Esophagus muscularis mucosa (tissue), 4 donors: ENCODE measurements at regions not wholly inside any gene's neighbourhood (a gene's known extent, or its start where the extent isn't known, plus 50 kb on each side); places are given as distances from the start of the nearest gene placed in this dataset.

ENCODE experiments used
- CTCF ChIP-seq, 3 experiments: fragments of 200-600 bp in 2 of 3; fragments of 450-650 bp in 1 of 3; sonication (generic) in 2 of 3; IDR thresholded peaks; one replicate each; pipeline ENCODE4 v1.5.1; 2017 to 2019; ENCODE audit warnings: antibody characterized with exemption in 3 of 3, mild to moderate bottlenecking in 2 of 3, moderate library complexity in 1 of 3
- EP300 ChIP-seq: sonication (generic); formaldehyde crosslinking; IDR thresholded peaks from one replicate; pipeline ENCODE4 v1.6.1; 2017; ENCODE audit warnings: antibody characterized with exemption
- POLR2A ChIP-seq: fragments of 450-650 bp; IDR thresholded peaks from one replicate; pipeline ENCODE4 v1.6.1; 2017; ENCODE audit warnings: antibody characterized with exemption, moderate library complexity, mild to moderate bottlenecking, low read depth
- POLR2AphosphoS5 ChIP-seq, 2 donors: sonication (generic); formaldehyde crosslinking; IDR thresholded peaks; one replicate each; pipeline ENCODE4 v1.6.1; 2017; ENCODE audit warnings: antibody characterized with exemption in 2 of 2

- no peak for TF ChIP-seq CTCF (IDR thresholded peaks at IDR 0.05)
- TF ChIP-seq EP300, result no peak
- TF ChIP-seq POLR2A, result no peak
- no peak for TF ChIP-seq POLR2AphosphoS5 (IDR thresholded peaks at IDR 0.05)
These were observed 722.6 kb downstream of the GATA3 start for GRCh38 chr10:8776926-8777622.
